ENCODE measurements at regions not wholly inside any gene's neighbourhood (a gene's known extent, or its start where the extent isn't known, plus 50 kb on each side); places are given as distances from the start of the nearest gene placed in this dataset.
"Not testable (repeated sequence)": the region's sequence is repeated elsewhere in the genome, so short reads cannot be mapped to it uniquely, and the experiment has no call there.

DNA sequence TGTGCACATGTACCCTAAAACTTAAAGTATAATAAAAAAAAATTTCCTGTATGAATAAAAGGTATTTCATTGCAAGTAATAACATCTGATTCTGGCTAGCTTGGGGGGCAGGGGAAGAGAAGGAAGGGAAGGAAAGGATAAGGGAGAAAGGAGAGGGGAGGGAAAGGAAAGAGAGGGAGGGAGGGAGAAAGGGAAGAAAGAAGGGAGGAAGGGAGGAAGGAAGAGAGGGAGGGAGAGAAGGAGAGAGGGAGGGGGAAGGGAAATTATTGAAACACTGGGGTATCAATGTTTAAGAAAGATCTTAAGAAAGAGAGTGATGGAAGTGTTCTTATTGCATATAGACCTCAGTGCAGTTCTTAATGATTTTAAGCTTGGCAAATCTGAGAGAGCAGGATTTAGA is 129.8 kb upstream of the ZNF366 start:
- Histone ChIP-seq H3K4me1 (ENCODE audit: control insufficient read depth in 1 of 2, insufficient read depth in 2 of 2, low read depth in 1 of 2, low read length in 1 of 2) (peaks cover 11% of the 10 kb centered on the region in 2 experiments), H3K9ac (no peak overlapping the region), H2AFZ (ENCODE audit: low read depth) (no peak overlapping the region), H3K27me3 (ENCODE audit: insufficient read depth) (no peaks in the 10 kb centered on the region), H3K4me3 (ENCODE audit: low read depth in 2 of 2, low read length in 1 of 2) (no peak overlapping the region), H3K79me2 (ENCODE audit: insufficient read depth) (no peaks in the 10 kb centered on the region), H4K20me1 (ENCODE audit: insufficient read depth) (no peaks in the 10 kb centered on the region), H3F3A (replicated peaks; ENCODE audit: insufficient read depth) (peaks cover 4% of the 10 kb centered on the region), H3K9me3 (no peaks in the 10 kb centered on the region), H3K36me3 (replicated peaks in 1 of 2; ENCODE audit: control insufficient read depth in 1 of 2, insufficient read depth in 2 of 2, low read length in 1 of 2) (no peaks in the 10 kb centered on the region), H3K4me2 (no peak overlapping the region), H3K9me2 (no peaks in the 10 kb centered on the region), H3K27ac (ENCODE audit: low read depth in 2 of 2, low read length in 1 of 2) (no peak overlapping the region)
- ChIA-PET POLR2A (no interaction called here), CTCF (interaction anchor here (0.8 to 1.9 kb wide), 3 partner anchors 14 to 176 kb away, joined by 3 to 5 read pairs (median 3); no protein-coding TSS in a partner anchor)
- no peak for DNase-seq
- TF ChIP-seq FOSL2 (IDR thresholded peaks at IDR 0.05; ENCODE audit: borderline replicate concordance, low read depth) (no peak), TAF1 (IDR thresholded peaks at IDR 0.05; ENCODE audit: borderline replicate concordance, low read depth, low read length) (no peak), RFX5 (IDR thresholded peaks at IDR 0.05; ENCODE audit: low read length) (no peak), GABPA (IDR thresholded peaks at IDR 0.05; ENCODE audit: low read depth) (no peak), JUND (IDR thresholded peaks at IDR 0.05) (no peak), CHD2 (IDR thresholded peaks at IDR 0.05; ENCODE audit: low read length, partially characterized antibody) (no peak), MXI1 (IDR thresholded peaks at IDR 0.05; ENCODE audit: low read depth, low read length) (no peak), YY1 (IDR thresholded peaks at IDR 0.05; ENCODE audit: low read depth) (no peak), EZH2phosphoT487 (IDR thresholded peaks at IDR 0.05; ENCODE audit: borderline replicate concordance, low read depth) (no peak), FOXM1 (IDR thresholded peaks at IDR 0.05; ENCODE audit: low read depth) (no peak), EP300 (IDR thresholded peaks at IDR 0.05; ENCODE audit: borderline replicate concordance in 1 of 2, low read depth in 1 of 2, low read length in 1 of 2) (no peak), TEAD4 (IDR thresholded peaks at IDR 0.05; ENCODE audit: borderline replicate concordance, insufficient read depth) (no peak)
- TF ChIP-seq, protein P1, sequence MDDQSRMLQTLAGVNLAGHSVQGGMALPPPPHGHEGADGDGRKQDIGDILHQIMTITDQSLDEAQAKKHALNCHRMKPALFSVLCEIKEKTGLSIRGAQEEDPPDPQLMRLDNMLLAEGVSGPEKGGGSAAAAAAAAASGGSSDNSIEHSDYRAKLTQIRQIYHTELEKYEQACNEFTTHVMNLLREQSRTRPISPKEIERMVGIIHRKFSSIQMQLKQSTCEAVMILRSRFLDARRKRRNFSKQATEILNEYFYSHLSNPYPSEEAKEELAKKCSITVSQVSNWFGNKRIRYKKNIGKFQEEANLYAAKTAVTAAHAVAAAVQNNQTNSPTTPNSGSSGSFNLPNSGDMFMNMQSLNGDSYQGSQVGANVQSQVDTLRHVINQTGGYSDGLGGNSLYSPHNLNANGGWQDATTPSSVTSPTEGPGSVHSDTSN (IDR thresholded peaks at IDR 0.05): no peak
- TF ChIP-seq, protein P2, sequence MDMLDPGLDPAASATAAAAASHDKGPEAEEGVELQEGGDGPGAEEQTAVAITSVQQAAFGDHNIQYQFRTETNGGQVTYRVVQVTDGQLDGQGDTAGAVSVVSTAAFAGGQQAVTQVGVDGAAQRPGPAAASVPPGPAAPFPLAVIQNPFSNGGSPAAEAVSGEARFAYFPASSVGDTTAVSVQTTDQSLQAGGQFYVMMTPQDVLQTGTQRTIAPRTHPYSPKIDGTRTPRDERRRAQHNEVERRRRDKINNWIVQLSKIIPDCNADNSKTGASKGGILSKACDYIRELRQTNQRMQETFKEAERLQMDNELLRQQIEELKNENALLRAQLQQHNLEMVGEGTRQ (IDR thresholded peaks at IDR 0.05; ENCODE audit: borderline replicate concordance, low read depth, low read length): no peak
- TF ChIP-seq, protein P3, sequence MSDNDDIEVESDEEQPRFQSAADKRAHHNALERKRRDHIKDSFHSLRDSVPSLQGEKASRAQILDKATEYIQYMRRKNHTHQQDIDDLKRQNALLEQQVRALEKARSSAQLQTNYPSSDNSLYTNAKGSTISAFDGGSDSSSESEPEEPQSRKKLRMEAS (IDR thresholded peaks at IDR 0.05; ENCODE audit: low read depth): no peak
- TF ChIP-seq, protein P4, sequence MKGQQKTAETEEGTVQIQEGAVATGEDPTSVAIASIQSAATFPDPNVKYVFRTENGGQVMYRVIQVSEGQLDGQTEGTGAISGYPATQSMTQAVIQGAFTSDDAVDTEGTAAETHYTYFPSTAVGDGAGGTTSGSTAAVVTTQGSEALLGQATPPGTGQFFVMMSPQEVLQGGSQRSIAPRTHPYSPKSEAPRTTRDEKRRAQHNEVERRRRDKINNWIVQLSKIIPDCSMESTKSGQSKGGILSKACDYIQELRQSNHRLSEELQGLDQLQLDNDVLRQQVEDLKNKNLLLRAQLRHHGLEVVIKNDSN (IDR thresholded peaks at IDR 0.05; ENCODE audit: borderline replicate concordance, low read depth): no peak
- TF ChIP-seq, protein P5, sequence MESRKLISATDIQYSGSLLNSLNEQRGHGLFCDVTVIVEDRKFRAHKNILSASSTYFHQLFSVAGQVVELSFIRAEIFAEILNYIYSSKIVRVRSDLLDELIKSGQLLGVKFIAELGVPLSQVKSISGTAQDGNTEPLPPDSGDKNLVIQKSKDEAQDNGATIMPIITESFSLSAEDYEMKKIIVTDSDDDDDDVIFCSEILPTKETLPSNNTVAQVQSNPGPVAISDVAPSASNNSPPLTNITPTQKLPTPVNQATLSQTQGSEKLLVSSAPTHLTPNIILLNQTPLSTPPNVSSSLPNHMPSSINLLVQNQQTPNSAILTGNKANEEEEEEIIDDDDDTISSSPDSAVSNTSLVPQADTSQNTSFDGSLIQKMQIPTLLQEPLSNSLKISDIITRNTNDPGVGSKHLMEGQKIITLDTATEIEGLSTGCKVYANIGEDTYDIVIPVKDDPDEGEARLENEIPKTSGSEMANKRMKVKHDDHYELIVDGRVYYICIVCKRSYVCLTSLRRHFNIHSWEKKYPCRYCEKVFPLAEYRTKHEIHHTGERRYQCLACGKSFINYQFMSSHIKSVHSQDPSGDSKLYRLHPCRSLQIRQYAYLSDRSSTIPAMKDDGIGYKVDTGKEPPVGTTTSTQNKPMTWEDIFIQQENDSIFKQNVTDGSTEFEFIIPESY (IDR thresholded peaks at IDR 0.05; ENCODE audit: borderline replicate concordance, low read depth): no peak
- TF ChIP-seq, protein P6, sequence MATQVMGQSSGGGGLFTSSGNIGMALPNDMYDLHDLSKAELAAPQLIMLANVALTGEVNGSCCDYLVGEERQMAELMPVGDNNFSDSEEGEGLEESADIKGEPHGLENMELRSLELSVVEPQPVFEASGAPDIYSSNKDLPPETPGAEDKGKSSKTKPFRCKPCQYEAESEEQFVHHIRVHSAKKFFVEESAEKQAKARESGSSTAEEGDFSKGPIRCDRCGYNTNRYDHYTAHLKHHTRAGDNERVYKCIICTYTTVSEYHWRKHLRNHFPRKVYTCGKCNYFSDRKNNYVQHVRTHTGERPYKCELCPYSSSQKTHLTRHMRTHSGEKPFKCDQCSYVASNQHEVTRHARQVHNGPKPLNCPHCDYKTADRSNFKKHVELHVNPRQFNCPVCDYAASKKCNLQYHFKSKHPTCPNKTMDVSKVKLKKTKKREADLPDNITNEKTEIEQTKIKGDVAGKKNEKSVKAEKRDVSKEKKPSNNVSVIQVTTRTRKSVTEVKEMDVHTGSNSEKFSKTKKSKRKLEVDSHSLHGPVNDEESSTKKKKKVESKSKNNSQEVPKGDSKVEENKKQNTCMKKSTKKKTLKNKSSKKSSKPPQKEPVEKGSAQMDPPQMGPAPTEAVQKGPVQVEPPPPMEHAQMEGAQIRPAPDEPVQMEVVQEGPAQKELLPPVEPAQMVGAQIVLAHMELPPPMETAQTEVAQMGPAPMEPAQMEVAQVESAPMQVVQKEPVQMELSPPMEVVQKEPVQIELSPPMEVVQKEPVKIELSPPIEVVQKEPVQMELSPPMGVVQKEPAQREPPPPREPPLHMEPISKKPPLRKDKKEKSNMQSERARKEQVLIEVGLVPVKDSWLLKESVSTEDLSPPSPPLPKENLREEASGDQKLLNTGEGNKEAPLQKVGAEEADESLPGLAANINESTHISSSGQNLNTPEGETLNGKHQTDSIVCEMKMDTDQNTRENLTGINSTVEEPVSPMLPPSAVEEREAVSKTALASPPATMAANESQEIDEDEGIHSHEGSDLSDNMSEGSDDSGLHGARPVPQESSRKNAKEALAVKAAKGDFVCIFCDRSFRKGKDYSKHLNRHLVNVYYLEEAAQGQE (IDR thresholded peaks at IDR 0.05; ENCODE audit: low read depth, low read length): no peak

DNA sequence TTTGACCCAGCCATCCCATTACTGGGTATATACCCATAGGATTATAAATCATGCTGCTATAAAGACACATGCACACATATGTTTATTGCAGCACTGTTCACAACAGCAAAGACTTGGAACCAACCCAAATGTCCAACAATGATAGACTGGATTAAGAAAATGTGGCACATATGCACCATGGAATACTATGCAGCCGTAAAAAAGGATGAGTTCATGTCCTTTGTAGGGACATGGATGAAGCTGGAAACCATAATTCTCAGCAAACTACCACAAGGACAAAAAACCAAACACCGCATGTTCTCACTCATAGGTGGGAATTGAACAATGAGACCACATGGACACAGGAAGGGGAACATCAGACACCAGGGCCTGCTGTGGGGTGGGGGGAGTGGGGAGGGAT is 129.4 kb upstream of the ZNF366 start:
- POLR2A ChIA-PET; H3K9me3 ChIP-seq; H3K4me3 ChIP-seq (ENCODE audit: low read depth in 2 of 2, low read length in 1 of 2); H3K4me2 ChIP-seq; H3K27ac ChIP-seq (ENCODE audit: low read depth in 2 of 2, low read length in 1 of 2); DNase-seq; H4K20me1 ChIP-seq (ENCODE audit: insufficient read depth); H3F3A ChIP-seq (replicated peaks; ENCODE audit: insufficient read depth); H3K9ac ChIP-seq; H3K27me3 ChIP-seq (ENCODE audit: insufficient read depth); H2AFZ ChIP-seq (ENCODE audit: low read depth); H3K9me2 ChIP-seq; H3K36me3 ChIP-seq (replicated peaks in 1 of 2; ENCODE audit: control insufficient read depth in 1 of 2, insufficient read depth in 2 of 2, low read length in 1 of 2); H3K79me2 ChIP-seq (ENCODE audit: insufficient read depth): not testable (repeated sequence)
- 100% methylated on average over 2 of the region's 2 CpGs for WGBS (ENCODE audit: low lambda C conversion rate)
- peaks cover 11% of the 10 kb centered on the region in 2 experiments for H3K4me1 ChIP-seq (ENCODE audit: control insufficient read depth in 1 of 2, insufficient read depth in 2 of 2, low read depth in 1 of 2, low read length in 1 of 2)
- CTCF ChIA-PET: interaction anchor here (1.9 kb wide), 1 partner anchor 17 kb away, joined by 5 read pairs; no protein-coding TSS in a partner anchor
